Activated CD8-positive, alpha-beta memory T cell treated with anti-CD3 and anti-CD28 coated beads, Interleukin-2, amount 50 U/mL, for 48 hours (primary cell): ENCODE measurements at regions not wholly inside any gene's neighbourhood (a gene's known extent, or its start where the extent isn't known, plus 50 kb on each side); places are given as distances from the start of the nearest gene placed in this dataset.
"Not testable (repeated sequence)": the region's sequence is repeated elsewhere in the genome, so short reads cannot be mapped to it uniquely, and the experiment has no call there.

Experiments
- DNase-seq: peaks from one replicate; pipeline ENCODE4 v3.0.0-alpha.2; 2020

DNA sequence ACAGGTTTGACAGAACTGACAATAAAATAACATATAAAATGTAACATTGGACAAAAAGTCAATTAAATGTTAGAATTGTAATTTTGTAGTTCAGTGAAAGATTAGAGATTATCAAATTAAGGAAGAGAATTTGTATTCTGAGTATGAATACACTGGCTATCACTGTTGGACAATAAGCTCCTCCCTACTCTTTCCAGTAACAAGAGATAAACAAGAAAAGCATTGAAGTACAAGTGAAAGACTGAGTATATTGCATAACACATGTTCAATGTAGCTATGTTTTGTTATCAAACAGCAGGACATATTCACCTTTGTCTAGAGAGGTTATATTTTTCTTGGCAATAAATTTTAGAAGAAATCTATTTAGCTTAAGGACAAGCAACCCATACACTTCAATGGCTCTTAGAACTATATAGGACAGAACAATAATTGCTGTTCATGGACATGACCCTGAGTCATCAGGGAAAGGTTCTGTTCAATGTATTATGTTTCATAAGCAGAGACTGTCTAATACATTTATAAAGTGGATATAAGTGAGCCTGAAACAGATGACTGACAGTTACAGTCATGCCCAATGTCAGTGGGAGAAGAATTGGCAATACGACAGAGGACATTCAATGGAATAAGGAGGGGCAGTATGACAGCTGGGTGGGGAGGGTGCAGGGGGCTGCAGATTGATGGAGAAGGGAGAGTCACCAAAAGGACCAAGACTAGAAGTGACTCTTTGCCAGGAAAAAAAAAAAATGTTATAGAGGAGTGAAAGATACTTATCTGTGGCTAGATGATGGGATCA is 520.4 kb downstream of the FRK start:
- no peak for DNase-seq

- no peak for DNase-seq
Observed at GRCh38 chr6:115539531-115539930, 521.2 kb downstream of the FRK start.

DNA sequence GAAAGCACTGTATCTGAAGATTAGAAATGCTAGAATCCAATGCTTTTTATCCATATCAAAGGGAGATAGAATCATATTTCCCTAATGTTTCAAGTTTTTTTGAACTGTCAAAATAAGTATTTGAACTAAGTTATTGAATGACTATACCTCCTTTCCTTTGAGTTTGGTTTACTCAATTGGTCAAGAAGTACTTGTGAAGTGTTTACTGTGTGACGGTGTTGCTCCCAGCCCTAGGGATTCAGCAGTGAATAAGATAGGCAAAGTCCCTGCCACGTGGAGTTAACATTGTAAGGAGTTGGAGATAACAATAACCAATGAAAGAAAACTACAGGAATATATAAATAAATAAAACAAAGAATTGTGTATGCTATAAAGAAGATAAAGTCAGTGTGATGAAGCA is 535.9 kb downstream of the FRK start:
- DNase-seq = no peak

DNA sequence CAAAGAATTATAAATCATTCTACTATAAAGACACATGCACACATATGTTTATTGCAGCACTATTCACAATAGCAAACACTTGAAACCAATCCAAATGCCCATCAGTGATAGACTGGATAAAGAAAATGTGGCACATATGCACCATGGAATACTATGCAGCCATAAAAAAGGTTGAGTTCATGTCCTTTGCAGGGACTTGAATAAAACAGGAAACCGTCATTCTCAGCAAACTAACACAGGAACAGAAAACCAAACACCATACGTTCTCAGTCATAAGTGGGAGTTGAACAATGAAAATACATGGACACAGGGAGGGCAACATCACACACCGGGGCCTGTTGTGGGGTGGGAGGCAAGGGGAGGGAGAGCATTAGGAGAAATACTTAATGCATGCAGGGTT is 538.9 kb downstream of the FRK start:
- not testable (repeated sequence) for DNase-seq

DNA sequence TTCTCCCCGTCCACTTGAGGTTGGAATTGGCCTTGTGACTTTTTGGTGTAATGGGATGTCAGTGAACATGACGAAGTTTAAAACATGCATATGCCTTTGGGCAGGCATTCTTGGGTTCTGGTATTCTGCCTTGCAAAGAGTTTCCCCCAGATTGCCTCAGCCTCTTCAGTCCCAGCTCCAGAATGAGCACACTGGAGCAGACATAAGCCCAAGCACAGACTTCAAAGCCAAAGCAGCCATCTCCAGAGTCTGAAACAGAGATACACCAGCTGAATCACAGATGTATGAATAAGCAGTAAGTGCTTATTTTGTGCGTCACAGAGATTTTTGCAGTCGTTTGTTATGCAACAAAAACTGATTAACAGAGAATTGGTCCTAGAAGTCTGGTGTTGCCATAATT is 546.0 kb downstream of the FRK start:
- DNase-seq = no peak

DNA sequence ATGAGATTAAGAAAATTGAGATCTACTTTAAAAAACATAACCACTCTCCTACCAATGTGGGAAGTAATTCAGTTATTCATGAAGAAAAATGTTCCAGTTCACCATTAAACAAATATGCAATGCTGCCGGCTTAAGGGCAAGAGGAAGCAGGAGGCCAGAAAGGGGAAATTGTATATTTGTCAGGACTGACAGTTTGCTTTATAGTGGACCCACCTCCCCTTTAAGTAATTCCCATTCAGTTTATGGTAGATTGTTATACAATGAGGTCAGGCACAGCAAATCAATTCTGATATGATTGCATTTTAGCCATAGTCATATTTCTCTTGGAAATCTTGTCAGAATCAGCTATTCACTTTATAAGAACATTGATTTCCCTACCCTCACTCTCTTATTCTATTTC is 547.8 kb downstream of the FRK start:
- no peak for DNase-seq

GRCh38 chr6:115511771-115512170 is 548.9 kb downstream of the FRK start:
- DNase-seq = no peak

- not testable (repeated sequence) for DNase-seq
Observed at GRCh38 chr6:115502432-115502831, 558.3 kb downstream of the FRK start.

DNA sequence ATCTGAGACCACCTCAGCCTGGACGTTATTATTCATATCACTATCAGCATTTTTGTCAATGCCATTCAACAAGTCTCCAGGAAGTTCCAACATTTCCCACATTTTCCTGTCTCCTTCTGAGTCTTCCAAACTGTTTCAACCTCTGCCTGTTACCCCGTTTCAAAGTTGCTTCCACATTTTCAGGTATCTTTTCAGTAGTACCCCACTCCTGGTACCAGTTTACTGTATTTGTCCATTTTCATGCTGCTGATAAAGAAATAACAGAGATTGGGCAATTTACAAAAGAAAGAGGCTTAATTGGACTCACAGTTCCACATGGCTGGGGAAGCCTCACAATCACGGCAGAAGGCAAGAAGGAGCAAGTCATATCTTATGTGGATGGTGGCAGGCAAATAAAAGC is 565.5 kb downstream of the FRK start:
- DNase-seq = no peak

DNA sequence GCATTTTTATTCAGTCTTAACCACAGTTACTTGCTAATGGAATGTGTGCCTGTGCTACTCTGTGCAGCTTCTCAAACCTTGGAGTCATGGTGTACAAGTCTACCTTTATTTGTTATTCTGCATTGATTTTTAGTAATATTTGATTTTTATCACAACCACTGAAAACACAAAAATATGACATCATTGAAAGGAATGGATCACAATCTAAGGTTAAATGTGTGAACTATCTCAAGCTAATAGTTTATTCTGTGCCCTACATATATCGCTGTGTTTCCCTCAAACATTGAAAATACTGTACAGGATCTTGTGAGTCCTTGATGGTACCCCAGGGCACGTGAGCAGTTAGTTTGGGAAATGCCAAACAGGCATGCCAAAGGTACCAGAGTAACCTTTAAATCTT is 573.4 kb downstream of the FRK start:
- DNase-seq = no peak

GRCh38 chr6:115485400-115485799 is 575.3 kb downstream of the FRK start:
- no peak for DNase-seq

GRCh38 chr6:115480543-115480942 is 580.1 kb downstream of the FRK start:
- not testable (repeated sequence) for DNase-seq

DNA sequence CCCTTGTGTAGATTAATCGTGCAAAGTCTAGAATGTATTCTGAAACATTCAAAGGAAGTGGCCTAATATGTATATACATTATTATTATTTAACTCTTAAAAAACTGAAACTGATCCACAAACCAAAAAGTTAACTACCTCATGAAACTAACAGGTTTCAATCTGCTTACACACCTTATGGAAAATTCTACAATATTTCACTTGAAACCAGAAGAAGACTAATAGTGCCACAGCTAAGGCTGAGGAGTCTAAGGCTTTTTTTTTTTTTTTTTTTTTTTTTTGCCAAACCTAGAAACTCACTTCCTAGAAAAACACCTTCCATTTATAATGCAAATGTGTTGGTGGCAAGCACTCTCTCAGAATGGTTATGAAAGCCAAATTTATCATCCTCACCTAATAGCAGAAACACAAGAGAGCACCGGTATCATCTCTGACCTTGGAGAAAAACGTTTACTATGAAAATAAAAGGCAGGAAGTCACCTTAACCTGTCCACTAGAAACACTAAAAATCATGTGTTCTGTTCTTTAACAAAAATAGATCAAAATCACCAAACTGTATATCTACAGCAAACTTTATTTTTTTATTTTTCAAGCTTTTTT is 586.1 kb downstream of the FRK start:
- DNase-seq = no peak

- no peak for DNase-seq
Observed at GRCh38 chr6:115468272-115469005, 592.3 kb downstream of the FRK start.

DNA sequence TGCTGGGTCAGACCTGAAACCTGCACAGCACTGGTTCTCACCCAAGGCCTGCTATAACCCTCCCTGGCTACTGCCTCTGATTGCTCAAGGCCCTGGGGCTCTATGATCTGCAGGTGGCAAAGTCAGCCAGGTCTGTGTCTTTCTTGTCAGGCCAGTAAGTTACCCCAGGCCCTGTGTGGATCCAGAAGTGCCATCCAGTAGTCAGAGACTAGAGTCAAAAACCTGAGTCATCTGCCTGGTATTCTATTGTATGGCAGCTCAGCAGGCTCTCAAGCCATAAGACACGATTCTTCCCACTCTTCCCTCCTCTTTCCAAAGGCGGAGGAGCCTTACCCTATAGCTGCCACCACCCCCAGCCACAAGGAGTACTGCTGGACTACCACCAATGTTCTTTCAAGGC is 593.0 kb downstream of the FRK start:
- no peak for DNase-seq

- no peak for DNase-seq
Observed at GRCh38 chr6:115460913-115461312, 599.8 kb downstream of the FRK start.

DNA sequence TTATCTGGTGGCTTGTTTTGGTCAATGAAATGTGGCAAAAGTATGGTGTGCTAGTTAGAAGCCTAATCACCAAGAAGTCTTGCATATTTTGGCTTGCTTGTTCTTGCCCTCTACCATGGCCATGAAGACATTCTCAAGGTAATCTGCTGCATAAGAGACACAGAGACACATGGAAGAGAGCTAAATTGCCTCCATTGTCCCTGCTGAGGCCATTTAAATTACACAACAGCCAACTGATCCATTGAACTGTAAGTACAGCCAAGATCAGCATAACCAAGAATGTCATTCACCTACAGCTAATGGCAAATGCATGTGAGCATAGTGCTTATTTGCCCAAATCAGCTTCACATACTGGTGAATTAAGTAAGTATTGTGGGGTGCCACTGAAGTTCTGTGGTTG is 603.8 kb downstream of the FRK start:
- DNase-seq = no peak

DNA sequence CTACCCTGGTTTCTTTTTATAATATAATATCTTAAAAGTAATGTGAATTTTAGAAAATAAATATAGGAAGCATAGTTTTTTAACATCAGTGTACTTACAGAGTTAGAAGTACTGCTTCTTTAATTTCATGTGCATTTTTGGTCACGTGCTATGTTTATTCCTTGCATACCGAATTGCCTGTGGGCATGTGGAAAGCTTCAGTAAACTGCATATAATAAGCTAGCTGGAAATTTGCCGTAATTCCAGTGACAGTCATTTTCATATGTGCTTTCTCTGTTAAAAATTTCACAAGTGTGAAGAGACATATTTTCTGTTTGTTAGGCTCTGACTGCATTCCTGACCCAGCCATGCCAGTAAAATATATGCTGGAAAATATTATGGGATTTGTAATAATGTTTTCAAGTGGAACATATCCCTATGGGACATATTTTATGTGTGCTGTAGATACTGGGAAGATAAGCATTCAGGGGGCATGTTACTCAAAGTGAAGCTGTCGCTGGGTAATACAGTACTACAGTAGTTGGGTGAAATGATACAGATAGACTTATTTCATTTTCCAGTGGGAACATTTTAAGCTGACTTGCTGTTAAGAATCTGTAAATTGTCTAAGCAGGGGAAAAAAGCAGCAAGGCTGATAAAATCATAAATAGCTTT is 616.7 kb downstream of the FRK start:
- DNase-seq = no peak

- DNase-seq = no peak
Observed at GRCh38 chr6:115442323-115442722, 618.4 kb downstream of the FRK start.

DNA sequence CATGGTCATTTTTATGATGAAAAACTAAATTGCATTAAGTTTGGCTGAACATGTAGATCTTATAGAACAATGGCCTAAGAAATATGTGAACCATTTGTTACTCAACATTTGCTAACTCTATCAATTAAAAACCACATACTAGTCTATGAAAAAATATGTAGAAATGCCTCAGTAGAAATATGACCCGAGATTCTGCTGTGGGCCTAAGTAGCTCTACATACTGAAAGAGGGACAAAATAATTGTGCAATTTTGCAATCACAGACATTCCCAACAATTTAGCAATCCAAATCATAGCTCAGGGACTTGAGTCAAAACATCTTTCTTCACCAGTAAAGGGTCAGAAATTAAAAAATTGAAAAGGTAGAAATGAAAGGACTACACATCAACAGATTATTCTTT is 619.0 kb downstream of the FRK start:
- DNase-seq = no peak

DNA sequence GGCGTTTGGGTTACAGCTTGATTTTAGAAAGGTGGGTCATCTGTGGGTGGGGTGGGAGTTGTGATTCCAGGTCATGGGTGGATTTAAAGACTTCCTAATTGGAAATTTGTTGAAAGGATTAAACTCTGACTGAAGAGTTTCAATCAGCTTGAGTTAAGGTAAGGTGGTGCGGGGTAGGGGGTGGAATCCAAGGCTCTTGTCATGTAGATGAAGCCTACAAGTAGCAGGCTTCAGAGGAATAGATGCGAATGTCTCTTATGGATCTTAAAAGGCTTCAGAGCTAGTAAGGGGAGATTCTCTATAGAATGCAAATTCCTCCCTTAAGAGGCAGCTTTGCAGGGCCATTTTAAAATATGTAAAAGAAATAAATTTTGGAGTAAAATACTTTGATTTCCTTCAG is 645.3 kb downstream of the FRK start:
- no peak for DNase-seq

- not testable (repeated sequence) for DNase-seq
Observed at GRCh38 chr6:115414916-115415315, 645.8 kb downstream of the FRK start.

- DNase-seq = no peak
Observed at GRCh38 chr6:115411756-115412155, 648.9 kb downstream of the FRK start.

DNA sequence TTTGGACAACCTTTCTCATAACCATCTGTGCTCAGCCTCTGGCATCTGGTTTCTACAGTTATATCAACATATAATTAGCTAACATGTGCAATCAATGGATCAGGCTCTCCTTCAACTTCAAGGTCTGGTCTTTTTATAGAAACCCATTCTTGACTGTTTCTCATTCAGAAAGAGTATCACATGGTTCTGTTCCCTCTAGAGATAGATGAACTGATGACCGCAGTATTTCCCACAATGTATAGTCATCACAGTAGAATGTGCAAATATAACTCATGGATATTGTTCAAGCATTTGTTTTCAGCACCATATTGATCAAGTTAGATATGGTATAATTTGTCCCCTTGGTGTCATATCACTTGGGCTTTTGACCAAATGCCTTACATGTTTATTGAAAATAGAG is 656.2 kb downstream of the FRK start:
- no peak for DNase-seq
